ENCODE measurements at regions not wholly inside any gene's neighbourhood (a gene's known extent, or its start where the extent isn't known, plus 50 kb on each side); places are given as distances from the start of the nearest gene placed in this dataset.
"Not testable (repeated sequence)": the region's sequence is repeated elsewhere in the genome, so short reads cannot be mapped to it uniquely, and the experiment has no call there.

DNA sequence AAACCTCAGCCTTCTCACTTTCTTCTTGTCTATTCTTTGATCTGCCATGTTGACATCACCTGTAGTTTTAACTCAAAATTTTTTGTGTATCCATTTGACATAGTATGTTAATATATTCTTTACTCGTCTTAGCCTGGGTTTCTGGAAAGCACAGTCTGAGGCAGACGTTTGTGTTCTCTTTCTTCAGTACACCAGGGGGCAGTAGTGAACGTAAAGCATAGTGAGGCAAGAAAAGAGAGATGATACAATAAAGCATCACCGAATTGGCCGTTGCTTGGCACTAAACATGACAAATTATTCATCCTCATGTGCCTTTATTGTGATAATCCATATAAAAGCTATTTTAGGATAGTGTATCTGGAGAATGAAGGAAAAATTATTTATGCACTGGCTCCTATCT is 141.0 kb upstream of the MYRIP start:
- WGBS: 23% methylated on average over 5 of the region's 5 CpGs
- Histone ChIP-seq H3K27me3 (ENCODE audit: control insufficient read depth in 2 of 2, insufficient read depth in 1 of 2, low read length in 1 of 2) (no peaks in the 10 kb centered on the region), H3K4me3 (ENCODE audit: low read length in 2 of 2) (no peak overlapping the region), H3K36me3 (ENCODE audit: control insufficient read depth in 2 of 2, insufficient read depth in 2 of 2, low read length in 1 of 2) (no peaks in the 10 kb centered on the region), H3K9me3 (ENCODE audit: control insufficient read depth in 2 of 2, insufficient read depth in 1 of 2, low read length in 1 of 2) (no peaks in the 10 kb centered on the region), H3K4me1 (ENCODE audit: control insufficient read depth in 2 of 2, insufficient read depth in 2 of 2, low read length in 2 of 2) (no peaks in the 10 kb centered on the region), H3K27ac (ENCODE audit: low read depth in 1 of 2, low read length in 1 of 2) (no peak overlapping the region)
- peak in 6 of 9 donors; percentile 11 to 45 (median 25) for DNase-seq (ENCODE audit: low read depth in 6 of 9, low spot score in 9 of 9)

DNA sequence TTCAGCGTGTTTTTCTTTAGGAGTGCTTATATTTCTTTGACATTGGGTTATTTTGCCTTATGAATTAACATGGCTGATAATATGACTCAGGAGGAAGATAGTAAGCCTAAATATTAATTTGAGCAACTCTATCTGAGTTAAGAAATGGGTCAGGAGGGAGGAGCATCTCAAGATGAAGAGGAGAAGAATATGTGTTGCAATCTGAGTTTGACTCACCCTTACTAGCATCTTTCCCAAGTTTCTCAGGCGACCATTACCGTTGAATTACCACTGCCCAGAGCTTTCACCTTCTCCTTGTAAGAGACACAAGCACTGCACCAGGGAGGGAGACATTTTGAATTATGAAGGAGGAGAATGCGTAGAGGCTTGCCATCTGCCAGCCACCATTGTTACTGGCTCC is 138.3 kb upstream of the MYRIP start:
- WGBS: 96% methylated on average over 4 of the region's 4 CpGs
- H3K4me3 ChIP-seq (ENCODE audit: low read length in 2 of 2): no peak overlapping the region
- H3K4me1 ChIP-seq (ENCODE audit: control insufficient read depth in 2 of 2, insufficient read depth in 2 of 2, low read length in 2 of 2): no peaks in the 10 kb centered on the region
- H3K36me3 ChIP-seq (ENCODE audit: control insufficient read depth in 2 of 2, insufficient read depth in 2 of 2, low read length in 1 of 2): no peaks in the 10 kb centered on the region
- H3K9me3 ChIP-seq (ENCODE audit: control insufficient read depth in 2 of 2, insufficient read depth in 1 of 2, low read length in 1 of 2): no peaks in the 10 kb centered on the region
- H3K27me3 ChIP-seq (ENCODE audit: control insufficient read depth in 2 of 2, insufficient read depth in 1 of 2, low read length in 1 of 2): no peaks in the 10 kb centered on the region
- no peak overlapping the region for H3K27ac ChIP-seq (ENCODE audit: low read depth in 1 of 2, low read length in 1 of 2)
- DNase-seq (ENCODE audit: low read depth in 6 of 9, low spot score in 9 of 9): no peak

DNA sequence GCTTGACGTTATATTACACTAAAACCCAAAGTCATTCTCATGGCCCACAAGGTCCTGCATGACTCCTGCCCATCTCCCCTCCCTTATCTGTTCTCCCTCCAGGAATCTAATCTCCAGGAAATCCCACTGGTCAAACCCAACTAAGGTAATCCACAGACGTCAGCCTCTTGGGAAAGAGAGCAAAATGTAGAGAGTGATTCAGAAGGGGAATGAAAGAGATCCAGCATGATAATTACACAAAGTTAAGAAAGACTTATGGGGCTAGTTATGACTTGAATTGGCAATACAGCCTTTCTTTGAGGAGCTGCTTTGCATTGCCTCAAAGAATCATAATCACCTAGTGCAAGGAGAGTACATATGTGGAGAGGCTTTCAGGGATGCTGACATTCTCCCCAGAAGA is 137.8 kb upstream of the MYRIP start:
- Histone ChIP-seq H3K36me3 (ENCODE audit: control insufficient read depth in 2 of 2, insufficient read depth in 2 of 2, low read length in 1 of 2) (no peaks in the 10 kb centered on the region), H3K9me3 (ENCODE audit: control insufficient read depth in 2 of 2, insufficient read depth in 1 of 2, low read length in 1 of 2) (no peaks in the 10 kb centered on the region), H3K27me3 (ENCODE audit: control insufficient read depth in 2 of 2, insufficient read depth in 1 of 2, low read length in 1 of 2) (no peaks in the 10 kb centered on the region), H3K4me1 (ENCODE audit: control insufficient read depth in 2 of 2, insufficient read depth in 2 of 2, low read length in 2 of 2) (no peaks in the 10 kb centered on the region), H3K27ac (ENCODE audit: low read depth in 1 of 2, low read length in 1 of 2) (no peak overlapping the region), H3K4me3 (ENCODE audit: low read length in 2 of 2) (no peak overlapping the region)
- no peak for DNase-seq (ENCODE audit: low read depth in 6 of 9, low spot score in 9 of 9)
- 83% methylated on average over 2 of the region's 2 CpGs for WGBS

DNA sequence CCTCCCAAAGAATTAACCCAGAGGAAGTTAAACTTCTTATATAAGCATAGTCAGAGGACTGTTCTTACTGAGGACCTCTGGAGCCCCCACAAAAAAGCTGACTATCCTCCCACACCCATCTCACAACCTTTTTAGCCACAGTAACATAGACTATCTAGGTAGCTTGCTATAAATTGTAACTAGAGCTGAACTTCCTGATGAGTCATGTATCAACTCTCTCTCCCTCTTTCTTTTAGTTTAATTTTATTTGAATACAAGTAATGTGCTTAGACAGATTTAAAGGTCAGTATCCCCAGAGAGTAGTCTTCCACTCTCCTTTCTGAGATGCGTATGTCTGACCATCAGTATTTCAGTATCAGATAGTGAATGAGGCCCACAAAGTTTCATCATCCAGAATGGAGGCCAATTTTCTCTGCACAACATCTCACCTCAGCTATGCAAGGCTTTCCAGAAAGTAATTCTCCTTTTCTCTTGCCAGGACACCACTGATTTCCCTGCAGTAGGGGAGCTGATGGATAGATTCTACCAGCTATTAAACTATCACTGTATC is 104.0 kb upstream of the MYRIP start:
- WGBS: 93% methylated on average over 1 of the region's 1 CpG
- no peak for DNase-seq (ENCODE audit: low read depth in 6 of 9, low spot score in 9 of 9)
- H3K36me3 ChIP-seq (ENCODE audit: control insufficient read depth in 2 of 2, insufficient read depth in 2 of 2, low read length in 1 of 2): no peaks in the 10 kb centered on the region
- H3K27ac ChIP-seq (ENCODE audit: low read depth in 1 of 2, low read length in 1 of 2): no peak overlapping the region
- no peak overlapping the region for H3K4me3 ChIP-seq (ENCODE audit: low read length in 2 of 2)
- H3K27me3 ChIP-seq (ENCODE audit: control insufficient read depth in 2 of 2, insufficient read depth in 1 of 2, low read length in 1 of 2): no peaks in the 10 kb centered on the region
- H3K4me1 ChIP-seq (ENCODE audit: control insufficient read depth in 2 of 2, insufficient read depth in 2 of 2, low read length in 2 of 2): no peaks in the 10 kb centered on the region
- no peaks in the 10 kb centered on the region for H3K9me3 ChIP-seq (ENCODE audit: control insufficient read depth in 2 of 2, insufficient read depth in 1 of 2, low read length in 1 of 2)

DNA sequence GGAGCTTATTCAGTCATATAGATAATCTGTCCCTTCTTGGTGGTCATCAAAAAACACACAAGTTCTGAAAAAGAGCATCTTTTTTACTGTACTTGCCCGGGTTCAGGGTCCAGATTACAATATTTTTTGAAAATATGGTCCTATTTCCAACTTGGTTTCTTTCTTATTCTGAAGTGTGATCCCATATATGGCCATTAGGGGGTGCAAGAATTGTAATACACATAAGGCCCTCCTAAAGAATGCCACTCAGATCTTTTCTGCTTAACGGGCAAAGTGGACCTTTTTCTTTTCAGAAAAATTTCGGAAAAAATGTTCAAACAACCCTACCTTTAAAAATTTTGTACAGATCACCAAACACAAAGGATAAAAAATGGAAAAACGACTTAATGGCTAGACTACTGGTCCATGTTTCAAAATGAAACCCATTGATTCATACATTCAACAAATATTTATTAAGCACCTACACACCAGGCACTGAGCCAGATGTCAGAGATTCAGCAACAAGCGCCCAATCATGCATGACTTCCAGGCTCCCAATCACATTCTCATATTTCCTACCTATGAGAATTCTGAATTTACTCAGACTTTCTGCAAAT is 102.0 kb upstream of the MYRIP start:
- peak in 3 of 9 donors; percentile 6 to 40 (median 19) for DNase-seq (ENCODE audit: low read depth in 6 of 9, low spot score in 9 of 9)

DNA sequence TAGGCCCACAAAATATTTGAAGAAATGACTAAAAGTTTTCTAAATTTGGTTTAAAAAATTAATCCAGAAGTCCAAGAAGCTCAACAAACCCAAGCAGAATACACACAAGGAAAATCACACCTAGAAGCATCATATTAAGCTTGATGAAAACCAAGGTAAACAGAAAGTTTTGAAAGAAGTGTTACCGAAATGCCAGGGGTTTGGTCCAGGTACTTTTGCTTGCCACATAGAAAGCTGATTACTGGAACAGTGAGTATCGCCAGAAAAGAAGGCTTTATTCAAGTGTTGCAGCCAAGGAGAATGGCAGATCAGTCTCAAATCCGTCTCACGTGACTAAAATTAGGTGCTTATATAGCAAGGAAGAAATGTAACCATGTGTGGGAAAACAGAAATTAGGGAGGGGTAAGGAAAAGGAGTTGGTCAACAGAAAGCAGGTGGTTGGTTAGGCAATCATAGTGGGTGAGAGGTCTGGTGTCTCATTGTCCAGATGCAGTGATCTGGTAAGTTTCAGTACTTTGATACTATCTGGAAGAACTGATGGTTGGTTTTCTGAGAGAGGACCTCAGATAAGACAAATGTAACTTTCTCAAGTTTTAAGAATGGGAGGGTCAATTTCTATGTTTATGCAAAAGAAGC is 96.9 kb upstream of the MYRIP start:
- no peak for DNase-seq (ENCODE audit: low read depth in 6 of 9, low spot score in 9 of 9)
- Histone ChIP-seq H3K4me1 (ENCODE audit: control insufficient read depth in 2 of 2, insufficient read depth in 2 of 2, low read length in 2 of 2) (no peaks in the 10 kb centered on the region), H3K4me3 (ENCODE audit: low read length in 2 of 2) (no peak overlapping the region), H3K9me3 (ENCODE audit: control insufficient read depth in 2 of 2, insufficient read depth in 1 of 2, low read length in 1 of 2) (no peaks in the 10 kb centered on the region), H3K27ac (ENCODE audit: low read depth in 1 of 2, low read length in 1 of 2) (no peak overlapping the region), H3K27me3 (ENCODE audit: control insufficient read depth in 2 of 2, insufficient read depth in 1 of 2, low read length in 1 of 2) (no peaks in the 10 kb centered on the region), H3K36me3 (ENCODE audit: control insufficient read depth in 2 of 2, insufficient read depth in 2 of 2, low read length in 1 of 2) (no peaks in the 10 kb centered on the region)
- 95% methylated on average over 4 of the region's 4 CpGs for WGBS

More for the DNA sequence above, 102.0 kb upstream of the MYRIP start:
- Histone ChIP-seq H3K4me1 (ENCODE audit: control insufficient read depth in 2 of 2, insufficient read depth in 2 of 2, low read length in 2 of 2) (no peaks in the 10 kb centered on the region), H3K27me3 (ENCODE audit: control insufficient read depth in 2 of 2, insufficient read depth in 1 of 2, low read length in 1 of 2) (no peaks in the 10 kb centered on the region), H3K27ac (ENCODE audit: low read depth in 1 of 2, low read length in 1 of 2) (no peak overlapping the region), H3K4me3 (ENCODE audit: low read length in 2 of 2) (no peak overlapping the region), H3K36me3 (ENCODE audit: control insufficient read depth in 2 of 2, insufficient read depth in 2 of 2, low read length in 1 of 2) (no peaks in the 10 kb centered on the region), H3K9me3 (ENCODE audit: control insufficient read depth in 2 of 2, insufficient read depth in 1 of 2, low read length in 1 of 2) (no peaks in the 10 kb centered on the region)
- WGBS: 36% methylated on average over 5 of the region's 5 CpGs

DNA sequence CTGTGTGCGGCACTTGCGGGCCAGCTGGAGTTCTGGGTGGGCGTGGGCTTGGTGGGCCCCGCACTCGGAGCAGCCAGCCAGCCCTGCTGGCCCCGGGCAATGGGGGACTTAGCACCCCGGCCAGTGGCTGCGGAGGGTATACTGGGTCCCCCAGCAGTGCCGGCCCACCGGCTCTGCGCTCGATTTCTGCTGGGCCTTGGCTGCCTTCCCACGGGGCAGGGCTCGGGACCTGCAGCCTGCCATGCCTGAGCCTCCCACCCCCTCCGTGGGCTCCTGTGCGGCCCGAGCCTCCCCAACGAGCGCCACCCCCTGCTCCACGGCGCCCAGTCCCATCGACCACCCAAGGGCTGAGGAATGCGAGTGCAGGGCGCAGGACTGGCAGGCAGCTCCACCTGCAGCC is 96.1 kb upstream of the MYRIP start:
- not testable (repeated sequence) for DNase-seq (ENCODE audit: low read depth in 6 of 9, low spot score in 9 of 9); H3K27ac ChIP-seq (ENCODE audit: low read depth in 1 of 2, low read length in 1 of 2); H3K4me3 ChIP-seq (ENCODE audit: low read length in 2 of 2); H3K9me3 ChIP-seq (ENCODE audit: control insufficient read depth in 2 of 2, insufficient read depth in 1 of 2, low read length in 1 of 2); H3K27me3 ChIP-seq (ENCODE audit: control insufficient read depth in 2 of 2, insufficient read depth in 1 of 2, low read length in 1 of 2); H3K4me1 ChIP-seq (ENCODE audit: control insufficient read depth in 2 of 2, insufficient read depth in 2 of 2, low read length in 2 of 2); H3K36me3 ChIP-seq (ENCODE audit: control insufficient read depth in 2 of 2, insufficient read depth in 2 of 2, low read length in 1 of 2)
- WGBS: 96% methylated on average over 24 of the region's 24 CpGs

DNA sequence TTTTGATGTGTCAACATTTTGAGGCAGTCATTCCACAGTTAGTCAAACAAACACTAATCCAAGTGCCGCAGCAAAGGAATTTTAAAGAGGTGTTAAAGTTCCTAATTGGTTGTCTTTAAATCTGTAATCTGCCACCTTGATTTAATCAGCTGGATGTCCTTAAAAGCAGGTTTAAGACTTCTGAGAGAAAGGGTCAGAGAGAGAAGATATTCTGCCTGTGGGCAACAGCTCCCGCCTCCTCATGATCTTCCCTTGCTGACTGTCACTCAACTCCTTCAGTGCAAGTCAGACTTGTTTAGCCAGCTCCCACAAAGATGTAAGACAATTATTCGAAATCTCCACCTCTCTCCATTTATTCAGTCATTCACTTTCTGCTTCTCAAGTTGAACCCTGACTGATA is 92.6 kb upstream of the MYRIP start:
- H3K9me3 ChIP-seq (ENCODE audit: control insufficient read depth in 2 of 2, insufficient read depth in 1 of 2, low read length in 1 of 2): no peaks in the 10 kb centered on the region
- no peak for DNase-seq (ENCODE audit: low read depth in 6 of 9, low spot score in 9 of 9)
- no peaks in the 10 kb centered on the region for H3K4me1 ChIP-seq (ENCODE audit: control insufficient read depth in 2 of 2, insufficient read depth in 2 of 2, low read length in 2 of 2)
- no peak overlapping the region for H3K4me3 ChIP-seq (ENCODE audit: low read length in 2 of 2)
- H3K36me3 ChIP-seq (ENCODE audit: control insufficient read depth in 2 of 2, insufficient read depth in 2 of 2, low read length in 1 of 2): no peaks in the 10 kb centered on the region
- H3K27me3 ChIP-seq (ENCODE audit: control insufficient read depth in 2 of 2, insufficient read depth in 1 of 2, low read length in 1 of 2): no peaks in the 10 kb centered on the region
- WGBS: 93% methylated on average over 3 of the region's 3 CpGs
- H3K27ac ChIP-seq (ENCODE audit: low read depth in 1 of 2, low read length in 1 of 2): no peak overlapping the region

DNA sequence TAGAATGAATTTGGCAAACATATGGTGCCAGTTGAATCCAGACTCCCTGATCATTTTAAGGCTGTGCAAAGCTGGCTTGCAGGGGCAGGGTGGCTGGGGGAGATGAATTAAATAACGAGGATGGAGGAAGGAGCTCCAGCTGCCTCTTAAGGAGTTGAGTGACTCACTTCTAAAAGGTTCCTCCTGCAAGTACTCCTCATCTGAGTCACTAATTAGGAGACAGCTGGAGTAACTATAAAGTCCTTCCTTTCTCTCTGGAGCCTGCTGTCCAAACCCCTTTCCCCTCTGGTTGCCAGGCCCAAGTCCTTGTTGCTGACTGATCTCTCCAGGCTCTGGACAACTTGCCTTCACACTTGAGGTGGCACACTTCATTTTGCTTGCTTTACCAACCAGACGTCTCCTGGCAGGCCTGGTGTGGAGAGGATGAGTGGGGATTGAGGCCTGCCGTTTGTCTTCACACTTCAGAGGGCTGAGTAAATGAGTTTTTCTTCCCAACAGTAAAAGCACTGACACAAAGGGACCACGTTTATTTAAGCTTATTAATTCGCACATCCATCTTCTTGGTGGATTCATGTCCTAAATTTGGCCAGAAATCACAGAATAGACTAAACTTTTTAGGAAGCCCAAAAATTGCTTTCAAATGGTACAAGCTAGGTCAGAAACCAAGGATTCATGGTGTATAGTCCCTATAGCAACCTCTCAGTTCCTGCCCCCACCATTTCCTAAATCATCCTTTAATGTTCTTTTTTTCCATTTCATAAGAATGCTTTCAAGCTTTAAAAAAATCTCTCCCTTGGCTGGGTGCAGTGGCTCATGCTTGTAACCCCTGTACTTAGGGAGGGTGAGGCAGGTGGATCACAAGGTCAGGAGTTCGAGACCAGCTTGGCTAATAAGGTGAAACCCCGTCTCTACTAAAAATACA is 90.5 kb upstream of the MYRIP start:
- no peak overlapping the region for H3K27ac ChIP-seq (ENCODE audit: low read depth in 1 of 2, low read length in 1 of 2)
- no peaks in the 10 kb centered on the region for H3K36me3 ChIP-seq (ENCODE audit: control insufficient read depth in 2 of 2, insufficient read depth in 2 of 2, low read length in 1 of 2)
- no peaks in the 10 kb centered on the region for H3K27me3 ChIP-seq (ENCODE audit: control insufficient read depth in 2 of 2, insufficient read depth in 1 of 2, low read length in 1 of 2)
- peak in 1 of 9 donors; percentile 16 for DNase-seq (ENCODE audit: low read depth in 6 of 9, low spot score in 9 of 9)
- WGBS: 91% methylated on average over 7 of the region's 7 CpGs
- no peaks in the 10 kb centered on the region for H3K4me1 ChIP-seq (ENCODE audit: control insufficient read depth in 2 of 2, insufficient read depth in 2 of 2, low read length in 2 of 2)
- no peaks in the 10 kb centered on the region for H3K9me3 ChIP-seq (ENCODE audit: control insufficient read depth in 2 of 2, insufficient read depth in 1 of 2, low read length in 1 of 2)
- no peak overlapping the region for H3K4me3 ChIP-seq (ENCODE audit: low read length in 2 of 2)

All from thymus (tissue), 11 donors.